Right lobe of liver (tissue), 6 donors: ENCODE measurements at regions not wholly inside any gene's neighbourhood (a gene's known extent, or its start where the extent isn't known, plus 50 kb on each side); places are given as distances from the start of the nearest gene placed in this dataset.

Experiments used
- ATAC-seq, 4 donors: fragments of 200-7000 bp; cut with Tn5 transposase; one replicate each; pipeline ENCODE4 v1.9.1; 2020; ENCODE audit warnings: mild to moderate bottlenecking in 4 of 4, moderate library complexity in 4 of 4
- DNase-seq, 3 donors: peaks; one replicate each; pipeline ENCODE4 v3.0.0-alpha.2; 2020
- H3K27ac ChIP-seq, 3 donors: fragments of 200-600 bp; one replicate each; pipeline ENCODE4 v1.8.0; 2022
- H3K27me3 ChIP-seq, 2 donors: fragments of 200-600 bp; one replicate each; pipeline ENCODE4 v1.8.0; 2022
- H3K36me3 ChIP-seq, 4 donors: fragments of 200-600 bp; sonication (generic) in 1 of 4; one replicate each; pipeline versions ENCODE4 v1.5.1 to v1.8.0; 2017 to 2022; ENCODE audit warnings: control low read depth in 1 of 4
- H3K4me1 ChIP-seq, 4 donors: fragments of 200-600 bp; sonication (generic) in 1 of 4; one replicate each; pipeline versions ENCODE4 v1.5.1 to v1.8.0; 2017 to 2022; ENCODE audit warnings: control low read depth in 1 of 4
- H3K4me3 ChIP-seq, 3 donors: fragments of 200-600 bp; one replicate each; pipeline ENCODE4 v1.8.0; 2022
- H3K9me3 ChIP-seq, 4 donors: fragments of 200-600 bp; sonication (generic) in 1 of 4; one replicate each; pipeline versions ENCODE4 v1.5.1 to v1.8.0; 2017 to 2022; ENCODE audit warnings: control low read depth in 1 of 4
- CTCF ChIP-seq, 4 donors: fragments of 200-600 bp in 3 of 4; fragments of 450-650 bp in 1 of 4; IDR thresholded peaks; one replicate each; pipeline versions ENCODE4 v1.5.1 to v1.8.0; 2016 to 2022; ENCODE audit warnings: antibody characterized with exemption in 4 of 4, mild to moderate bottlenecking in 2 of 4
- POLR2A ChIP-seq: fragments of 450-650 bp; IDR thresholded peaks from one replicate; pipeline ENCODE4 v1.6.1; 2017; ENCODE audit warnings: antibody characterized with exemption, mild to moderate bottlenecking
- WGBS: methylation state at CpG from one replicate; pipeline ENCODE4 v1.1.6; 2018; ENCODE audit warnings: low coverage, low lambda C conversion rate; ENCODE audit not compliant: insufficient coverage; ENCODE audit errors: missing lambda C conversion rate; 5-methylcytosine and 5-hydroxymethylcytosine counted together
- intact Hi-C, 2 donors: fragments of 100-400 bp; cut with DNase I; formaldehyde crosslinking; loops; one replicate each; pipeline versions ENCODE4 v1.11.2 to v1.14.1; 2022
- donor health status: DM: no; HTN: yes; CAD: no.
- donor health status: DM: no; HTN: no; CAD: no.
- donor health status: DM: no; HTN: no; CAD: no.
- donor health status: DM: no; HTN: yes; CAD: no.
- donor health status: DM: no; HTN: yes; CAD: no.

DNA sequence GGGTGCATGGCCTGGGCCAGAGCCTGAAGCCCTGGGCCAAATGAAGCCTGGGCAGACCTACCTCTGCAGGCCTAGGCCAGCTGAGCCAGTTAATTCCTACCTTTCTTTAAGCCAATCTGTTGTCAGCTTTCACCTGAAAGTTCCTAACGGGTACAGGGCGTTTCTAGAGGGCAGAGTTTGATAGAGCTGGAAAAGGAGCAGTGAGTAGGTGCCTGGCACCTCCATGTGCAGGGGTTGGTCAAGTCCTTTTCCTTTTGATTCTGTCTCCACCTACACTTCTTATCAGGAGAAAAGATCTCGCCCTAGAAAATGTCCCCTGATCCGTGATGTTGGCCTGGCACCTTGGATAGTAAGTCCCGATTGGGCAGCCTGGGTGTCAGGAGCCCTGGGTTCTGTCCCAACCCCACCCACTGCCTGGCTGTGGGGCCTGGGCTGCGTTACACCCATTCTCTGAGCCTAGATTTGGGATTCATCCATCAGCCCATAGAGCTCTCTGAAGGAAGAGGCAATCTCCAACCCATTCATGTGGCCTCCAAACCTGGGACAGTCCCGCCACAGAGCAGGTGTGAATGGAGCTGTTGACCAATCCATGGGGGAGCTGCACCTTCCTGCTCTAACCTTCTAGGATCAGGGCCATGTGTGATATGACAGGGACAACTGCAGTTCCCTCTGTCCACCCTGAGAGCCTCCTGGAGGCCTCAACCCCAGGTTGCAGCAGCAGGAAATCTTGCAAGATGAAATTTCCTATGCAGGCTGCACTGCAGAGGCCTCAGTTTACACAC is 304.3 kb downstream of the MATN1 start:
- H3K9me3 ChIP-seq = no peaks in the 10 kb centered on the region
- no peak for ATAC-seq
- H3K4me3 ChIP-seq = no peak overlapping the region
- no peak overlapping the region for H3K27ac ChIP-seq
- no peaks in the 10 kb centered on the region for H3K36me3 ChIP-seq
- TF ChIP-seq CTCF (IDR thresholded peaks at IDR 0.05) = no peak
- no peak for TF ChIP-seq POLR2A
- 90% methylated on average over 3 of the region's 7 CpGs for WGBS
- no peaks in the 10 kb centered on the region for H3K27me3 ChIP-seq
- intact Hi-C loops = no loop called here
- DNase-seq = no peak
- no peaks in the 10 kb centered on the region for H3K4me1 ChIP-seq

DNA sequence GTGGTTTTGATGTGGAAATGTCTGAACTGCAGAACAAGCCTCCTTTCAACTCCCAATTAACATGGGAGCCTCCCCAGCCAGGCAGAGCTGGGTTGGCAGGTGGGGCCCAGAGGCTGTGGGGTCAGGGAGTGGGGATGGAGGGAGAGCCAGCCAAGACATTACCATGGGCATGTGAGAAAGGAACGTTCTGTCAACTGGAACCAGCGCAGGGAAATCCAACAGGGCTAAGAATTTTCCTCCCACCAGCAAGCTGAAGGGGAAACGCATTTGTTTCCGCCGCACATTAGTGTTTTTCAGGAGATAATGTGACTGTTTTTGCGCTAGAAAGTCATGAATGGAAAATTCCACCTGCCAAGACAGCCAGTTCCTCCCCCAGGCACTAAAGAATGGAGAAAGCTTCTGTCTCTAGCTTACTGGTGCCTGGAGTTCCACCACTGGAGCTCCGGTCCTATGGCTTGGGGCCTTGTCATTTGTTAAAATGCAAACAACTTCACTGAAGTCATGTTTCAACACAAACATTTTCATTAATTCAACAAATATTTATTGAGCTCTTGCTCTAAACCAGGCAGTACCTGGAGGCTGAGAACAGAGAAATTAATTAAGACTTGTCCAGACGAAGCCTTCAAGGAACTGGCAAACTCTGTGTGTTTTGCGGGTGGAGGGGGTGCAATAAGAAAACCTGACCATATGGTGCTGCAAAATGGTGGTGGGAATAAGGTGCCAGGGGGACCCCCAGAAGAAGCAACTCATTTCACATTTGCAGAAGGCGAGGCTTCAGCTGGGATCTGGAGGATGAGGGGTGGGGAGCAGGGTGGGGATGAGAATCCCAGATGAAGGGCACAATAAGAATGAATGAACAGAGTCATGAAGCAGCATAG is 305.1 kb downstream of the MATN1 start:
- no peak overlapping the region for H3K4me3 ChIP-seq
- DNase-seq (no peak), ATAC-seq (no peak)
- 79% methylated on average over 10 of the region's 10 CpGs for WGBS
- no peaks in the 10 kb centered on the region for H3K4me1 ChIP-seq
- no peak for TF ChIP-seq CTCF (IDR thresholded peaks at IDR 0.05)
- no peak for TF ChIP-seq POLR2A
- H3K27me3 ChIP-seq = no peaks in the 10 kb centered on the region
- intact Hi-C loops = no loop called here
- H3K36me3 ChIP-seq = no peaks in the 10 kb centered on the region
- no peaks in the 10 kb centered on the region for H3K9me3 ChIP-seq
- H3K27ac ChIP-seq = no peak overlapping the region

- TF ChIP-seq CTCF (IDR thresholded peaks at IDR 0.05) (no peak), POLR2A (no peak)
Observed at GRCh38 chr1:30417701-30418046, 305.7 kb downstream of the MATN1 start.

DNA sequence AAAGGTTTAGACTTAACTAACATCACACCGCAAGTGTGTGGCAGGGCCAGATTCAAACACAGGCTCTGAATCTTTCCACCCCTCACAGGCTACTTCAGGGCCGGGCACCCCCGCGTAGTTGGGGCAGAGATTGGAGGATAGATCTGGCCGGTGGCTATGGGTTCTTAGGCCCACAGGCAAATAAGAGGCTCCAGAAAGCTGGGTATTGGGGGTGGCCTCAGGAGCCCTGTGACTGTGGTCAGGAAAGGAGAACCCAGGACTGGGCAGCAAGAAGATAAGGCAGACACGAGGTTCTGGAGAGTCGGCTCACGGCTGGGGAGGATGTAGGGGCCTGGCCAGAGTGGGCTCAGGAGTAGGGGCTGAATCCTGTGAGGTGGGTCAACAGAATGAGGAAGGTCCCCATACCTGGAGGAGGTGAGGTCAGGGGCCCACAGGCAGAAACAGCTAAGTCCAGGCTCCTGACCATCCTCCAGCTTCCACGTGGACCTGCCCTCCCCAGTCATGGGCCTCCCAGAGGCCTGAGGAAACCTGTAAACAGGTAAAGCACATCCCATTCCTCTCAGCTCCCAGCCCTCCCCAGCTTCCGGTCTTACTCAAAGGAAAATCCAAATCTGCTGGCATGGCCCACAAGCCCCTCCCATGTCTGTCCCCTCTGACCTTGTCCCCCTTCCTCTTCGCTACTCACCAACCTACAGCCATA is 306.2 kb downstream of the MATN1 start:
- no peaks in the 10 kb centered on the region for H3K27me3 ChIP-seq
- H3K4me1 ChIP-seq = no peaks in the 10 kb centered on the region
- intact Hi-C loops = no loop called here
- no peak overlapping the region for H3K27ac ChIP-seq
- TF ChIP-seq CTCF (IDR thresholded peaks at IDR 0.05) (no peak), POLR2A (no peak)
- no peaks in the 10 kb centered on the region for H3K36me3 ChIP-seq
- no peaks in the 10 kb centered on the region for H3K9me3 ChIP-seq
- ATAC-seq (no peak), DNase-seq (no peak)
- WGBS = 85% methylated on average over 4 of the region's 11 CpGs
- no peak overlapping the region for H3K4me3 ChIP-seq

More at GRCh38 chr1:30417701-30418046, 305.7 kb downstream of the MATN1 start:
- H3K4me3 ChIP-seq = no peak overlapping the region
- no peaks in the 10 kb centered on the region for H3K9me3 ChIP-seq
- intact Hi-C loops = no loop called here
- WGBS = 80% methylated on average over 2 of the region's 3 CpGs
- DNase-seq = peak in 1 of 3 donors; percentile 37
- no peaks in the 10 kb centered on the region for H3K27me3 ChIP-seq
- no peaks in the 10 kb centered on the region for H3K4me1 ChIP-seq
- ATAC-seq = no peak
- no peak overlapping the region for H3K27ac ChIP-seq
- no peaks in the 10 kb centered on the region for H3K36me3 ChIP-seq
